AG08395 (cell line): ENCODE measurements at regions not wholly inside any gene's neighbourhood (a gene's known extent, or its start where the extent isn't known, plus 50 kb on each side); places are given as distances from the start of the nearest gene placed in this dataset.
A peak's percentile ranks its signal among the peaks of the same experiment; 100 is the strongest.

Experiments used
- DNase-seq: peaks from one replicate; pipeline ENCODE4 v3.0.0; 2012; ENCODE audit warnings: mixed read lengths, low spot score

DNA sequence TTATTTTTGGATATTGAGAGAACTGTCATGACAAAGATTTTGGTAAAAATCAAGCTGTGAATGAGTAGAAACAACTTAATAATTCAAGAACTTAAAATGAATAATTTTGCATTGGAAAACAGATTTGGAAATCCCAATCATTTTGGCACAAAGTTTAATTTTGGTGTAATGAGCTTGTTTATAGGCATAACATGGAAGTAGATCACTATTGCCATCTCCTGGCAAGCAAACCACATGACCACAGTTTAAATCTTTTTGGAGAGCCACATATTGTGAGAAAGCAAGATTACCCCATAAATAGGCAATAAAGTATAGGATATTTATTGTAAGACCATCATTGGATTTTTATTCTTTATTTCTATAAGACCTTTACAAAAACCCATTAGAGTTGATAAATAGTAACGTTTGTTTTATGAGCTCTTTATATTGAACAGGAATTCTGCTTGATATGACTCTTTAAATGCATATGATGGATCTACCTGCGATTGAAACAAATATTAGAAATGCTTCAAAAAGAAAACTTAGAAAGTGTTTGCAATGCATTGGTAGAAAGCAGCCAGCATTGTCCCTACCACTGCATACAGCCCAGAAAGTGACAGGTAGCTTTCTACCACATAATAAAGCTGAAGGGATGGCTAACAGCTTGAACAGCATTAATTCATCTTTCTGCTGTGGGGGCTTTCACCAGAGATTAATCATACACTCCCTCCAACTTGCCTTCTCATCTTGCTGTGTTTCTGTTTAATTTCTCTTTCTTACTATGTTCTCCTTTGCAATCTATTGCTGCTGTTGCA lies 766.8 kb downstream of the TBL1XR1 start:
- peak; percentile 72 for DNase-seq

DNA sequence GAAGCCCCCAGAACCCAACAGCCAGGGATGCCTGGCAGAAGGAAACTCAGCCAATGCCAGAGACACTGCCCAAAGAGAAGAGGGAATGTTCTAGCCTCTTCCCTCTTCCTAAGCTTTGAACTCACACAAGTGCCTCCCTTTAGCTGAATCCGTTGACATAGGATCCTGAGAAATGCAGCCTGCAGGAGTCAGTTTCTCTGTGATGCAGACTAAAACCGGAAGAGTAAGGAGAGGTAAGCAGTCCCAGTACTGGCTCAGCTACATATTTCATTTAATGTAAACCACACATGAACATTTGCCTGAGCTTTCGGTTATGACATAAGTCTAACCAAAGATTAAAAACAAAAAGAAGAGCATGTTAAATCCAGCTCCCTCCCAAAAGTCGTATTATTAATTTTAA lies 768.7 kb downstream of the TBL1XR1 start:
- DNase-seq, result no peak

DNA sequence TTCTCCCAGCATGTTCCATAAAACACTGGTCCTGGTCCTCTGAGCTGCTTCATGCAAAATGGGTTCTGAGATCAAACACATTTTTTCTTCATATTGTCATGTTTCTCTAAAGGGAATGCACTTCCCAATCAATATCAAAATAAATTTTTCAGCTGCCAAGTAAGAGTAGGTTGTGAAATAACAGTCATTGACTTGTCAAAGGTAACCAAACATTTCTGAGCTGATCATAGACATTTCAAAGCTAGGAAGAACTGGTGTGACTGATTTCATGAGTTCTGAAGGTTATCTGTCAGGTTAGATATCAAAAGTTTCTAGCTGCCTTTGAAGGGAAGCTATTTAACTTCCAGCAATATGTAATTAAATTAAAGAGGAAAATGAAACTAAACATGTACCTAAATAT lies 770.9 kb downstream of the TBL1XR1 start:
- DNase-seq, result no peak

DNA sequence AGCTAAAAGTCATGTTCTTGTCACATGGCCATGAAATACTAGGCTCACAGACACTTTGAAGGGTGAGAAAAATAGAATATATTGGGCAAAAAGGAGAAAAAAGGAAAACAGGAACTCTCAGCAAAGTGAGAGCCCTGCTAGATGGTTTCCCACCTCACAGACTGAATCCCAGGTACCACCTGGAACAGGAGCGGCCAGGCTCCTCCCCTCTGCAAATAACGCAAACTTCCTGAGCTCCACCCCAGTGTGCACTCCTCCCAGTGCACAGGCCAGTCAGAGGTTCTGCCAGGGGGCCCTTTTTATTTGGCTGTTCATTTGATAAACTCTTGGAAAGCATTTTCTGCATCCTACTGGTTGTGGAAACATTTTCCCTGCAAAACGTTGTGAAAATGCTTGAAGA lies 780.4 kb downstream of the TBL1XR1 start:
- DNase-seq, result no peak

DNA sequence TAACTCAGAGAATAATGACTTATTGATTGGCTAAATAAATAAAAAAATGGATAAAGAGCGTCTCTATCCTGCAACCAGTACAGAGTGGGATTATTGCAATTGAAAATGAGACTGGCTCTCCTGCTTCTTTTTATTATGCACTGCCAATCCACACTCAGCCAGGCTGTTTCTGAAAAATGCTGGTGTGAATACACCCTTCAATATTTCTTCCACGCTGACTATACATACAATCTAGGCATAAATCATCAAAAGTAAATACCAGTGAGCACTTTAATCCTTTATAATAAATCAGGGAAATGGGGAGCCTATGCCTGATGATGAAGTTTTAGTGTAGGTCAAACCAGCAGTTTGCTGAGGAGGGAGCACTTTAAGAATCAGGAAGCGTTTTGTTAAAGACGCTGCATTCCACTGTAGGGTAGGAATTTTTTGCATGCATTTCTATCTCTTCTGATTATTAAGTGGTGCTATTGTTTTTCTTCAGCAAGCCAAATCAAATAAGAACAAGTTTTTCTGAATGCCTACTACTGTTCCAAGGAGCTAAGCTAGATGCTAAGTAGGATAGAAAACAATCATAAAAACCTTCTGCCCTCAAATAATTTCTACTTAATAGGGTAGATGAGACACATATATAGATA lies 781.5 kb downstream of the TBL1XR1 start:
- no peak for DNase-seq

DNA sequence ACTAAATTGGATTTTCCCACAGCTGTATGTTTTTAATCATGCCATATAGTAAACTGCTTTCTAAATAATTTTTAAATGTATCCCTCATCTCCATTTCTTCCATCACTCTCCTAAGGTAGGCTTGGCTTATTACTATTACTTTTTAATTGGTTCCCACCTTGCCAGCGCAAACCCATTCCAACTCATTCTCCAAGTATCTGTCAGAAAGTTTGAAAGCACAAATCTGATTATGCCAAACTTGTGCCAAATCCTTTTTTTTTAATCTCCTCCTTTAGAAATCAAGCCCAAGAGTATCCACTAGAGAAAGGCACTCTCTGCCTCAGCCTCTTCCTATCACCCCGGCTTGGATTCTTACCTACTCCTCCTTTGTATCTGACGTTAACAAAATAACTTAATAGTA lies 784.5 kb downstream of the TBL1XR1 start:
- DNase-seq, result no peak

DNA sequence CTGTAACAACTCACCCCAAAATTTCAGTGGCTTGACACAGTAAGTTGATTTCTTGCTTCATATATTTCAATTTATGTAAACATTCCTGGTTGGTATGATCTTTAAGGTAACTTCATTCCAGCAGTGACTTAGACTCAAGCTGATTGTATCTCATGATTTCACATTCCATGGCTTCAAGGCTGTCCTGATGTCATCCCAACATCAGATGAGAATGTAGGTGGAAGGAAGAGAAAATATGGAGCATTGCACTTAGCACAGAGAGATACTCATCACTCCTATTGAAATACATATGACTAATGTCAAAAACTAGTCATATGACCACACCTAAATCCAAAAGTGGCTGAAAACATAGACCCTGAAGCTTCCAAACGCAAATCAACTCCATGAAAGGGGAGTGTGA lies 793.8 kb downstream of the TBL1XR1 start:
- DNase-seq, result no peak

DNA sequence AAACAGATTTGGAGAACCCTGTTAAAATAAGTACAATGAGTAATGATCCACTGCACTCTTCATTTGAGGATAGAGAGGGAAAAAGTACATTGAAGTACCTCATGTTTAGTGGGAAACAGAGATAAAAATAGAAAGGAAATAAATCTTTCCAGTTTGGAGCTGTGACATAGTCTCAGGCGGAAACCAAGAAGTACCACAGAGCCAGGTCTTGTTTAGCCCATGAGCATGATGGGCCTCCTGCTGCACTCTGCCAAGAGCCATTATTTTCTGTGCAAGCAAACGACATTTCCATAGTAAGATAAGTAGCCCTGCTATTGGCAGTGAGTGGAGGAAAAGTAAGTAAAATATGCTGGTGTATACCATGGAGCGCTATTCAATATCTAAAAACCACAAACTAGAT lies 796.1 kb downstream of the TBL1XR1 start:
- no peak for DNase-seq

DNA sequence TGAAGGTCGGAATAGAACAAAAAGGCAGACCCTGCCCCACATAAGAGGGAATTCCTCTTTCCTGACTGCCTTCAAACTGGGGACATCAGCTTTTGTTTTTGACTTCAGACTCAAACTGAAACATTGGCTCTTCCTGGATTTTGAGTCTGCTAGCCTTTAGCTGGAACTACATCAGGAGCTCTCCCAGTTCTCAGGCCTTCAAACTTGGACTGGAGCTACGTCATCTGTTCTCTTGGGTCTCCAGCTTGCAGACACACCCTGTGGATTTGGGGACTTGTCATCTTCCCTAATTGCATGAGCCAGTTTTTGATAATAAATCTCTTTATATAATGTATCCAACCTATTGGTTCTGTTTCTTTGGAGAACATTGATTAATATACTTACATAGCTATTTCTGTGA lies 798.1 kb downstream of the TBL1XR1 start:
- no peak for DNase-seq

DNA sequence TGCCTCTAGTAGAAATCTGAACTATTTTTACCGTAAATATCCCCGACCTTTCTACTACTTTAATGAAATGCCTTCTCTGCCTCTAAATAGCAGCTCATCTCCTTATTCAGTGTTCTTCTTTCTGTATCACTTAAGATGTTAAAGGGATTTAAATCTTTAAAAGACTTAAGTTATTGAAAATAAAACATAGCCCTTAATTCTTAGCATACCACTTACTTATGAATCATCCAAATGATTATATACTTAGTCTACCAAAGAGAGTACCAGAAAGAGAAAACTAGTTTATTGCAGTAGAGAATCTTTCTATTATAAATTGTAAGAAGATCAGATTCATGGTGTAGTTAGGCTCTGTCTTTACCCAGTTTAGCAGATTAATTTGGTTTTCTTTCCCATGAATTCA lies 802.0 kb downstream of the TBL1XR1 start:
- no peak for DNase-seq

DNA sequence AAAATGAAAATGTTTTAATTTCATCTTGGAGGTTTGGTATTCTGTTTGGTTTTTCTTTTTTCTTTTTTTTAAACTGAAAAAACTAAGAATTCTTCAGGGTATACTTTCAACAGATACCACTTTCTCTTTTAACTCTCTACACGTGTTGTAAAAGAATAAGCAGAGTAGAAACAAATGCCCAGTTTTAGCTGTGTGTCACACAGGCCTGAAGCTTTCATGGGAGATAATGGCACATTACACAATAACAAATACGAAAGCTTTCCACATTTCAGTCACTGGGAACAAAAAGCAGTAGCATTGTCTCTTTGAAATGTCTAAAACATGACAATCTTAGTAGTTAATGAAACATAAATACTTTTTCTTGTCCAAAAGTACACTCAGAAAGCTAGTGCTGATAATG lies 818.5 kb downstream of the TBL1XR1 start:
- no peak for DNase-seq

DNA sequence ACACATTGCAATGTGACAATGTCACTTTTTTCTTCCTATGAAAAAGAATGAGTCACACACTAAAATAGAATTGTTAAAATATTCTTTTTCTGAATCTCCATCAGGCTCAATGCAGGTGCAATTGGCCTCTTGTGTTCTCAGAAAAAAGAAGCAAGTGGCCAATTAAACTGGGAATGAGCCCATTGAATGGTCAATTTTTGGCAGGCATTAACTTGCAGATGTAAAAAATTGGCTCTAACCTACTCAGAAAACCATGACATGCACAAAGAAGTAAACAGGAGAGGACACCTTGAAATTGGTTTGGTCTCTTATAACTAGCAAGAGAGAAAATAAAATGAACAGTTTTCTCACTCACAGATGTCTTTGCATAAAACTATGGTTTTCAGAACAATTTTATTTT lies 820.8 kb downstream of the TBL1XR1 start:
- DNase-seq, result no peak

DNA sequence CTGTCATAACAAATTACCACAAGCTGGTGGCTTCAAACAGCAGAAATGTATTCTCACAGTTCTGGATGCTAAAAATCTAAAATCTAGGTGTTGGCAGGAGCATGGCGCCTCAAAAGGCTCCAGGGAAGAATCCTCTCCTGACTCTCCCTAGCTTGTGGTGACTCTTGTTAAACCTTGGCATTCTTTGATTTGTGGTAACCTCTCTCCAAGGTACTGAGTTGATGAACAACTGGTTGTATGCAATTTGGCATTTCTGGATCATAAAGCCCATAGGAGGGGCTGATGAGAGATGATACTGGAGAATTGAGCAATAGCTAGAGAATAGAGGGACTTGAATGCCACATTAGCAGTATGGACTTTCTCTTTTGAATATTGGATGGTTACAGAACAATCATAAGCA lies 821.8 kb downstream of the TBL1XR1 start:
- no peak for DNase-seq

DNA sequence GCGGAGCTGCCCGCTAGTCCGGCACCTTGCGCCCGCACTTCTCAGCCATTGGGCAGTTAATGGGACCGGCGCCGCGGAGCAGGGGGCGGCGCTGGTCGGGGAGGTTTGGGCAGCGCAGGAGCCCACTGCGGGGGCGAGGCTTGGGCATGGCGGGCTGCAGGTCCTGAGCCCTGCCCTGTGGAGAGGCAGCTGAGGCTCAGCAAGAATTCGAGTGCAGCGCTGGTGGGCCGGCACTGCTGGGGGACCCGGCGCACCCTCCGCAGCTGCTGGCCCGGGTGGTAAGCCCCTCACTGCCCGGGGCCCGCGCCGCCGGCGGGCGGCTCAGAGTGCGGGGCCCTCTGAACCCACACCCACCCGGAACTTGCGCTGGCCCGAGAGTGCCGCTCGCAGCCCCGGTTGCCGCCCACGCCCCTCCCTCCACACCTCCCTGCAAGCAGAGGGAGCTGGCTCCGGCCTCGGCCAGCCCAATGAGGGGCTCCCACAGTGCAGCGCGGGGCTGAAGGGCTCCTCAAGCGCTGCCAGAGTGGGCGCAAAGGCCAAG lies 835.0 kb downstream of the TBL1XR1 start:
- no peak for DNase-seq

DNA sequence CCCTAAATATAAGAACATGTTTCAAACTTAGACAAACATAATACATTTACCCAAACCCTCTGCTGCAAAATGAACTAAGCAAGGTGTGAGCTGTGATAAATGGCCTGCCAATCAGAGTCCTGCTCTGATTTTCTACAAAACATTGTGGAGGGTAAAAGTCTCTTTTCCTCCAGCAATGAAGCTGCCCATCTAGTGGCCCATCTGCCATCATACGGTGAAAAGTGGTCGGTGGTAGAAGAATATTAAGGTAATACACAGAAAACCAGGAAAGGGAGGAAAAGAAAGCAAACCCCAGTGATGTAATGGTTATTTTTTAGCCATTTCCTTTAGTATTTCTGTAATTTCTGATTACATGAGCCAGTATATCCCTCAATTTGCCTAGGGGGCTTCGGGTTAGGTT lies 838.1 kb downstream of the TBL1XR1 start:
- DNase-seq, result no peak

DNA sequence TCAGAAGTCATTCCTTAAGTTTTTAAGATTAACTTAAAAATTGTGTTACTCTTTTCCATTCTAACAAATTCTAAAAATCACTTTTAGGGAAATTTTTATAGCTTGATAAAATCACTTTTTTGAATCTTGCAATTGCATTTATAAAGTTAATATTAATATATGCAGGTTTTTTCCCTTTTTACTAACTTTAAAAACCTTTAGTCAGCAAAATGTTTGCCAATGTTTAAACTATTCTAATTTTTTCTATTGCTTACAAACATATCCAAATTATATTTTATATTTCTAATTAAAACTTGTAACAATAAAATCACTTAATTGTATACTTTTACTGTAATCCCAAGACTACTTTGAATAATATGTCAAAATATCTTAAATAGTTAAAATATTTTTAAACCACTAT lies 839.4 kb downstream of the TBL1XR1 start:
- DNase-seq, result no peak

DNA sequence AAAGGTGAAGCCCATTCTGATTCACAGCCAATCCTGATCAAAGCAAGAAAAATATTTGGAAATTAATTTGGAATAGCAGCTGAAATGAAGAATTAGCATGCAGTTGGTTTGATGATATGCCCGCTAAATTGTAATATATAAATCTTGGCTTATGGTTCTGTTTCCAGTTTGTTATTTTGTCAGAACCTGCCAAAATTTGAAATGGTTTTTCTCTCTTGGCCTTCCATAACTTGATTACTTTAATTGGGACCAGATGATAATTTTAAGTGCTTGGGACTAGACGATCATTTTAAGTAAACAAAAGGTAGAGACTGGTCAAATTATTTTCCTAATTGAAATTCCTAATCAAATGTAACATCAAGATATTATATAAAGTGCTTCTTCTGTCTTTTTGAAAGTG lies 842.4 kb downstream of the TBL1XR1 start:
- no peak for DNase-seq

DNA sequence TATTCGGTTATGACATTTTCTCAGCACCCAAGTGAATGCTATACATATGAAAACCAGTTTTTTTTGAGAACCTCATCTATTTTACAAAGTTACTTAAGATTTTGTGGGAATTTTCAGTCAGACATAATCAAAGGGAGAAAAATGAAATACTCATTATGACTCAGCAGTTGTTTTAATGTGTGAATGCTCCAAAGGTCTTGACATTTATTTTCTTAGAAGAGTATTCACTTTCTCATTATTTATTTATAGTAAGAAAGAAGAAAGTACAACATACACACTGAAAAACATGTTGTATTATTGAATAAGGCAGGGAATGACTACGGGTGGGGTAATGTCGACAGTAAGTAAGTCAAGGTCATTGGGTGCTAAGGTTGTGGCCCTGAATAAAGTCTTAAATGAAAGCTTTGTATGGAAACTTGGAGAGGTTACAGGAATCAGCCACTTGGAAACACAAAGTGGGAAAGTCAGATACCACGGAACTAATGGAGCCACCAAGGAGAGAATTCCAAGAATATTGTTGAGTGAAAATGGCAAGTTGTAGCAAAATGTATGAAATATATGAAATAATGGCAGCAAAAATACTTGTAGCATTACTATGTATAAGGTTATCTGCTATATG lies 844.5 kb downstream of the TBL1XR1 start:
- no peak for DNase-seq

DNA sequence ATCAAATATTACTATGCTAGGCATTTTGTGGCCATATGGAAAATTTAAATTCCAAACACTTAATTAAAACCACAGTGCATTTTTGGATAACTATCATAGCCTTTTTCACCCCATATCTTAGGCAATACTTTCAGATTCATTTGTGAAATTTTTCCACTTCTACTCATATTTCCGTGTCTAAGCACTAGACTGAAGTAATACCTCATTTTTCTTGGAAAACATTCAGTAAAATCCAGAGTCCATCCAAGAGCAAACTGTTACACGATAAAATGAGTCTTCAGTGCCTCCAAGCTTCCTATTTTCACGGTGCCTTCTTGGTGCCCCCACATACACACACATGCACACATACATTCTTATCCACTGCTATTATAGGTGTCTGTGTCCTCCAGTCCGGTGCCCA lies 845.9 kb downstream of the TBL1XR1 start:
- DNase-seq, result peak; percentile 56

DNA sequence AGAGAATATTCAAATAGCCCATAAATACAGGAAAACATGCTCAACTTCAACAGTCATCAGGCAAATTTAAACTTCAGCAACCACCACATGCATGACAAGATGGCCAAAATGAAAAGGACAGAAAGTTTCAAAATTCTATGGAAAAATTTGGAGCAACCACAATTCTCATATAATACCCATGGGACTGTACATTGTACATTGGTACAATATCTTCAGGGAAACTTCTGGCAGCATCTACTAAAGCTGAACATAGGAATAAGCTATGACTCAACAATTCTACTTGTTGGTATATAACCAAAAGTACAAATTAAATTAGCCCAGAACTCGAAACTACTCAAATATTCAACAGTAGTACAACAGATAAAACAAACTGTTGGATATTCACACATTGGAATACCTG lies 847.6 kb downstream of the TBL1XR1 start:
- no peak for DNase-seq

DNA sequence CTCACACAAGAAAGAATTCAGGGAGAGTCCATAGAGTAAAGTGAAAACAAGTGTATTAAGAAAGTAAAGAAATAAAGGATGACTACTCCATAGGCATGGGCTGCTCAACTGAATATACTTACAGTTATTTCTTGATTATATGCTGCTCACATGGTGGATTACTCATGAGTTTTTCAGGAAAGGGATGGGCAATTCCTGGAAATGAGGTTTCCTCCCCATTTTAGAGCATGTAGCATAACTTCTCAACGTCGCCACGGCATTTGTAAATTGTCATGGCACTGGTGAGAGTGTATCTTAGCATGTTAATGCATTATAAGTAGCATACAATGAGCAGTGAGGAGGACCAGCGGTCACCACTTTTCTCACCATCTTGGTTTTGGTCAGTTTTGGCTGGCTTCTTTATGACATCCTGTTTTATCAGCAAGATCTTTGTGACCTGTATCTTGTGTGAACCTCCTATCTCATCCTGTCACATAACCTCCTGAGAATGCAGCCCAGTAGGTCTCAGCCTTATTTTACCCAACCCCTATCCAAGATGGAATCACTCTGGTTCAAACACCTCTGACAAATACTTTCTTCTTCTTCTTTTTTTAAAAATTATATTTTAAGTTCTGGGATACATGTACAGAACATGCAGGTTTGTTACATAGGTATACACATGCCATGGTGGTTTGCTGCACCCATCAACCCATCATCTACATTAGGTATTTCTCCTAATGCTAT lies 849.7 kb downstream of the TBL1XR1 start:
- DNase-seq, result no peak

DNA sequence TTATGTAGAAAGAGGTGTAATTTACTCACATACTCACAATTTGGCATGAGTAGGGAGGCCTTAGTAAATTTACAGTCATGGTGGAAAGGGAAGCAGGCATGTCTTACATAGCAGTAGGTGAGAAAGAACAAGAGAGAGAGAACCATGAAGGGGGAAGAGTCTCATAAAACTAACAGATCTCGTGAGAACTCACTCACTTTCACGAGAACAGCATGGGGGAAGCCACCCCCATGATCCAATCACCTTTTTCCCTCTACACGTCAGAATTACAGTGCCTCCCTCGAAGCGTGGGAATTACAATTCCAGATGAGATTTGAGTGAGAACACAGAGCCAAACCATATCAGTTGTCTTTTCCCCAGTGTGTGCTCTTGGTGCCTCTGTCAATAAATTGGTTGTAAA lies 855.3 kb downstream of the TBL1XR1 start:
- DNase-seq, result no peak

DNA sequence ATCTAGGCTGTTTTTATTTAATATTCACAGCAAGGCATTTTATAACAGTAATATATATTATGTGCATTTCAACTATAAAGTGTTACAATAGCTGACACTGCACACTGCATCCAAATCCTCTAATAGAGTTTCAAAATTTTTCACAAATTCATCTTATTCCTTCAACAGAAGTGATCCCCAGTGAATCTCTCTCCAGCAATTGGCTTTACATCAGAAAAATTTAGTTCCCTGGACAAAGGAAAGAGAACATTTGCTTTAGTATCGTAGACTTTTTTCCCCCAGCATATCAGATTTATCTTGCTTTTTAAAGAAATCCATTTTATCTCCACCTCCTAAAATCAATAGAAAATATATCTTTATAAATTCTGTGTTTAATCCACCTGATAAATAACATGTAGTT lies 868.6 kb downstream of the TBL1XR1 start:
- no peak for DNase-seq
